GM19455 (cell line): ENCODE measurements at regions not wholly inside any gene's neighbourhood (a gene's known extent, or its start where the extent isn't known, plus 50 kb on each side); places are given as distances from the start of the nearest gene placed in this dataset.
"Not testable (repeated sequence)": the region's sequence is repeated elsewhere in the genome, so short reads cannot be mapped to it uniquely, and the experiment has no call there.

ENCODE experiments used
- ATAC-seq: cut with Tn5 transposase; IDR thresholded peaks from one replicate; pipeline ENCODE4 v1.9.1; 2021; ENCODE audit not compliant: unreplicated experiment

- no peak for ATAC-seq
Observed at GRCh38 chr2:62412347-62412742, 93.7 kb downstream of the TMEM17 start.

DNA sequence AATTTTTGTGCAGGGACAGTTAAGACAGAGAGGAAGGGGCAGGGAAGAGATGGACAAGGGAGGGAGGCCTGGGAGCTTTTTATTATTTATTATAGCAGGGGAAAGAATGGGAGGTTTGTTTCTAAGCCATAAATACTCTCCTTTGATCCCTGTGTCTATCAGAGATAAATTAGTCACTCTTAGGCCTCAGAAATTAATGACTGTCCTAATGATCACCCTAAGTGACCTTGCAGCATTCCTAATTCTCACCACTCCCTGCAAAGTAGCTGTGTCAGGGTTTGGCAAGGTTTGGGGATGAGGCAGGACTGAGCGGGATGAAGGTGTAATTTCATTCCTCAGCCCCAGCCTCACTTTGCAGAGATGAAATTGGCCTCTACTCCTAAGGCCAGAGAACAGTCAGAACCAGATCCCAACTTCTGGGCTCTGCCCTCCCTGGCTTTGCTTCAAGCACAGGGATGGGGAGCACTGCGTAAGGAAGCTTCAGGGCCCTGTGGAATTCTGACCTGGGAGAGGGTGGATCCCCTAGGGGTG lies 95.0 kb downstream of the TMEM17 start:
- ATAC-seq: no peak

GRCh38 chr2:62410015-62410453 lies 96.0 kb downstream of the TMEM17 start:
- ATAC-seq: no peak

- ATAC-seq: no peak
Observed at GRCh38 chr2:62409442-62409841, 96.6 kb downstream of the TMEM17 start.

DNA sequence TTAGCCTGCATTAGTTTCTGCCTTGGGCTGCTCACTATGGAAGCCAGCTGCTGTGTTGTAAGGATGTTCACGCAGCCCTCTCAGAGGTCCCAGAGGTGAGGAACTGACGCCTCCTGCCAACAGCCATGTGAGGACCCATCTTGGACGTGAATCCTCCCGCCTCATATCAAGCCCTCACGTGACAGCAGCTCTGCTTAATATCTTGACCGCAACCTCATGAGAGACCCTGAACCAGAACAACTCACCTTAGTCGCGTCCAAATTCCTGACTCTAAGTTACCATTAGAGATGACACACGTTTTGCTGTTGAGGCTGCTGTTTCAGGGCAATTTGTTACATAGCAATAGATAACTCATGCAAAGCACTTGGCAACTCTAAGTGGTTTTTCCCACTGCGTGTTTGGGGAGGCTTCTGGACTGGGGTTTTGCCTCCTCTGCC lies 97.7 kb downstream of the TMEM17 start:
- no peak for ATAC-seq

GRCh38 chr2:62407838-62408237 lies 98.2 kb downstream of the TMEM17 start:
- ATAC-seq: no peak

- ATAC-seq: no peak
Observed at GRCh38 chr2:62407401-62407800, 98.6 kb downstream of the TMEM17 start.

DNA sequence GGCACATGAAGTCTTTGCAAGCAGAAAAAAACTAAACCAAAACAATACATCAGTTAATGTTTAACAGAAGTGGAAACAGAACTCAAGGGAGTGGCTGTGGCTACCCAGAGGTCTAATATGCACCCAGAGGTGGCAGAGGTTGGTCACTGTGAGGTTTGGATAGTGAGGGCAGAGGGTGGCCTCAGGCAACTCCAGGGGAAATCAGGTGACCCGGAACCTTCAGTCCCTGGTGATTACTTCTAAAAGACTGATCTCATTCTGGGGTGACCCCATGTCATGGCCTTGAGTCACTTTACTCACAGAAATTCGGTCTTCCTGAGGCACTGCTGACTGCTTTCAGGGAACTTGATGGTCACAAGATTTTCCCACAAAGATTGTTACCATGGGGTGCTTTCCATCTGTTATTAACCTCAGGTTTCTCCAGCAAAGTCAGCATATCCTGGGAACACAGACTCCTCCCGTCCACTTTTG lies 99.4 kb downstream of the TMEM17 start:
- no peak for ATAC-seq

DNA sequence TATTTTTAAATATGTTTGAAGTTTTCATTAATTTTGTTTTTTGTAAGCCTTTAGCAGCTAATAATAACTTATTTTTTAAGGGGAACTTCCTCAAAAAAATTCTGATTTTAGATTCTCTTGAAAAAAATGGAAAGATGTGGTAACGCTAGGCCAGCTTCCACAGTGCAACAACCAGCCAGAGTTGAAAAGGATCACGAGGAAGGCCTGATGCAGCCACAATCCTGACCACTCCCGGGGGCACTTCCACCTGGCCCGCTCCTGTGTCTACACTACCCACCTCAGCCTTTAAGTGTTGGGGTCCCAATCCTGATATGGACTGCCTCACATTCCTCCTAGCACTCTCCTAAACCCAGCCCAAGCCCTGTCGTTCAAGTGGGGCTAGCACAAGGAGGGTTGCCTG lies 101.1 kb downstream of the TMEM17 start:
- no peak for ATAC-seq

GRCh38 chr2:62402156-62402555 lies 103.8 kb downstream of the TMEM17 start:
- ATAC-seq: no peak

DNA sequence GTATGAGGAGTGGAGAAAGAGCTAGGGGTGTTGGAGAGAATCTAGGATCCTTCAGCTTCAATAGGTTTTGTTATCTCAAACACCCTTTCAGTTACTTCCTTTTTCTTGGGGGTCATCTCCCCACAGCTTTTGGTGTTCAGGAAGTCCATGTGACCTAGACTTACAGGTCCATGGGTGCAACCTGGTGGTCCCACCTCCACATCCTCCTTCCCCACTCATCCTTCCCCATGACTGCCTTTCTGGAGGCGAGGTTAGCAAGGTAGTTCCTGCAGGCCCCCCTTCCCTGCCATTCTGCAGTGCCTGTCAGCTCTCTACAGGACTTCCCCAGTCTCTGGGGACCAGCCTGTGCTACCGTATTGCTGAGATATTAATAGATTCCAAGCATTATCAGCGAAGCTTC lies 107.6 kb downstream of the TMEM17 start:
- no peak for ATAC-seq

DNA sequence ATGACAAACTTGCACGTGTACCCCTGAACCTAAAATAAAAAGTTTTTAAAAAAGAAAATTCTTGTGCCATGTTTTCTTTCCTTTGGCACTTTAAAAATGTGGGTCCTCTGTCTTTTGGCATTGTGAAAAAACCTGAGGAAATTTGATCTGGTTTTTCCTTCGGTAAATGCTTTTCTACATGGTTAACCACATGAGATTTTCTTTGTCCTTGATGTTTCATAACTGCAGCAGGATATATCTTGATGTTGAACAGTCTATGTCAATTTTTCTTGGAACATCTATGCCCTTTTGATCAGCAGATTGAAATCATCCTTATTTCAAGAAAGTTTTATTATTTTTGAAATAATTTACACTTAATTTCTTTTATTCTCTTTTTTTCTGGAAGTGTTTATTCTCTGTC lies 109.1 kb downstream of the TMEM17 start:
- ATAC-seq: no peak

GRCh38 chr2:62393293-62393692 lies 112.7 kb downstream of the TMEM17 start:
- no peak for ATAC-seq

- ATAC-seq: no peak
Observed at GRCh38 chr2:62391696-62392095, 114.3 kb downstream of the TMEM17 start.

DNA sequence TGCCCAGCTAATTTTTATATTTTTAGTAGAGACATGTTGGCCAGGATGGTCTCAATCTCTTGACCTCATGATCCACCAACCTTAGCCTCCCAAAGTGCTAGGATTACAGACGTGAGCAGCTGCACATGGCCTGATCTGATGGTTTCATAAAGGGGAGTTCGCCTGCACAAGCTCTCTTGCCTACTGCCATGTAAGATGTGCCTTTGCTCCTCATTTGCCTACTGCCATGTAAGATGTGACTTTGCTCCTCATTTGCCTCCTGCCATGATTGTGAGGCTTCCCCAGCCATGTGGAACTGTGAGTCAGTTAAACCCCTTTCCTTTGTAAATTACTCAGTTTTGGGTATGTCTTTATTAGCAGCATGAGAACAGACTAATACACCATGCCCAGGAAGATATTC lies 119.6 kb downstream of the TMEM17 start:
- ATAC-seq: not testable (repeated sequence)

DNA sequence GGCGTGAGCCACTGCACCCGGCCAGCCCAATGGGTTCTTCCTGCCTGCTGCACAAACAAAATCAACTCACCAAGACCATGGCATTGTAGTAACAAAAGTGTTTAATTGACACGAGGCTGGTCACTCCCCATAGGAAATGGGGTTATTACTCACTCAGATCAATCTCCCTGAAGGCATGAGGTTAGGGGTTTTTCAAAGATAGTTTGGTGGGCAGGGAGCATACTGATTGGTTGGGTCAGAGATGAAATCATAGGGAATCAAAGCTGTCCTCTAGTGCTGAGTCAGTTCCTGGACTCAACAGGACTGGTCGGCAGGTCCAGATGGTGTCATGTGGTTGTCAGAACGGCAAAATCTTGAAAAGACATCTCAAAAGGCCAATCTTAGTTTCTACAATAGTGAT lies 122.1 kb downstream of the TMEM17 start:
- ATAC-seq: no peak

DNA sequence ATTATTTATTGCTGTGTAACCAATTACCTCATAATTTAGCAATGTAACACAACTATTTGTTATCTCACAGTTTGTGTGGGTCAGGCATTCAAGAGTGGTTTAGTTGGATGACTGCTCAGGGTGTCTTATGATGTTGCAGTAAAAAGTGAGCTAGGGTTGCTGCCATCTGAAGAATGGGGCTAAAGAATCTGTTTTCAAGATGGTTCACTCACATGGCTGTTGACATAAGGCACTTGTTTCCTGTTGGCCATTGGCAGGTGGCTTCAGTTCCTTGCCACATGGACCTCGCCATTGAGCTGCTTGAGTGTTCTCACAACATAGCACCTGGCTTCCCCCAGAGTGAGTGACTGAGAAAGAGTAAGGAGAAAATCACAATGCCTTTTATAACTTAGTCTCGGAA lies 123.2 kb downstream of the TMEM17 start:
- no peak for ATAC-seq

GRCh38 chr2:62382122-62382521 lies 123.9 kb downstream of the TMEM17 start:
- no peak for ATAC-seq

DNA sequence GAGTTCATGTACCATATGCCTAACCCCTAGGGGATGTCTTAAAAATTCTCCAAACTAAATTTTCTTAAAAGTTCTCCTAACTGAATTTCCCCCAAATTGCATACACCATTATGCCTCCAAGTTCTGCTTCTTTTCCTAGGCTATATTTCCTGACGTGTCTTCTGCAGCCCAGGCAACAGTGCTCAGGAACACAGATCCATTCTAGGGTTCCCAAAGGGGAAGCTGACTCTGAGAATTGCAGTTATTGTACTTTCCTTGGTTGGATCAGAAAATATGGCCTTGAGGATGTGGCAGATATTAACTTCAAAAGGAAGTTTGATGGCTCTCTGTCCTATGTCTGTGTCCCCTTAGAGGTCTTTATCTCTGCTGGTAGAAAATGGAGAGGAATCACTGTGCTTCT lies 124.3 kb downstream of the TMEM17 start:
- ATAC-seq: no peak

- ATAC-seq: no peak
Observed at GRCh38 chr2:62379566-62379965, 126.4 kb downstream of the TMEM17 start.

- no peak for ATAC-seq
Observed at GRCh38 chr2:62375113-62375420, 130.9 kb downstream of the TMEM17 start.

DNA sequence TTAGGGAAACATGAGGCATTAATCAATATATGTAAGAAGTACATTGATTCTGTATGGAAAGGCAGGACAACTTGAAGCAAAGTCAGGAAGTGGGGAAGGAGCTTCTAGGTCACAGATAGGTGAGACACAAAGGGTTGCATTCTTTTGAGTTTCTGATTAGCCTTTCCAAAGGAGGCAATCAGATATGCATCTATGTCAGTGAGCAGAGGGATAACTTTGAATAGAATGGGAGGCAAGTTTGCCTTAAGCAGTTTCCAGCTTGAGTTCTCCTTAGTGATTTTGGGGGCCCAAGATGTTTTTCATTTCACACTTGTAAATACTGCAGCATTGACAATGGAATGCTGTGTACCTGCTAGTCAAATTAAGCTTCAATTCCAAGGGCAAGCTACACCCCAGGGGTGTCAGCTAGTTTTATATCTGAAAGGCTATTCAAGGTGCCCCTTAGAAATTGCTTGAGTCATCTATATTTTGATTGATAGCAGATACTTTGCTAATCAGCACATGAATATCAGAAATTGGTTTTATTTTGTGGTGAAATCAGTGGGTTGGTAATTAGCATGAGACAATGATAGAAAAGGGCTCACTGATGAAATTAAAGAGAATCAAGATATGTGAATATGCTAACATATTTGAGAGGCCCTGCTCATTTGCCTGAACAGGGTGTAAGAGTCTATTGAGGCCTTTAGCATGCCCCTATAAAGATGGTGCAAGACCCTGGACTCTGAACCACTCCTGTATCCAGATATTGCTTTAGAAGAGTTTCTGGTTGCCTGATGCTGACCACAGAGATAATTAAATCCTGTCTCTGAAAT lies 131.5 kb downstream of the TMEM17 start:
- no peak for ATAC-seq

DNA sequence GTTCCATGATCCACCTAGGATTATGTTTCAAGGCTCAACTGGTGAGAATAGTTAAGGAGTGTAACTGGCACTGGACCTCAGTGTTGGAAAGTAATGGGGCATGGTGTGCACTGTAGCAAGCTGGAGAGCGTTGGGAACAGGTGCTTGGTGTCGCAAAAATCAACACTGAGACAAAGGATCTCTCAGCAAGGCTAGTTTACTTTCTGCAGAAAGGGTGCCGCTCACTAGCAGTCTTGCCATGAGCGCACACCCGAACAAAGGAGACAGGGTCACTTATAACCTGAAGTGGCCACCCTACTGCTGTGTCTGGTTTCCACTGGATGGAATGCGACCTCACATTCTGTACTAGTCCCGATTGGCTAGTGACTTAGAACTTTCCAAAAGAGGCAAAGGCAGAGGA lies 133.2 kb downstream of the TMEM17 start:
- no peak for ATAC-seq
